HT-29 (cell line): ENCODE measurements at regions not wholly inside any gene's neighbourhood (a gene's known extent, or its start where the extent isn't known, plus 50 kb on each side); places are given as distances from the start of the nearest gene placed in this dataset.

Experiments
- DNase-seq: peaks from one replicate; pipeline ENCODE4 v3.0.0-alpha.2; 2015; ENCODE audit warnings: low spot score

DNA sequence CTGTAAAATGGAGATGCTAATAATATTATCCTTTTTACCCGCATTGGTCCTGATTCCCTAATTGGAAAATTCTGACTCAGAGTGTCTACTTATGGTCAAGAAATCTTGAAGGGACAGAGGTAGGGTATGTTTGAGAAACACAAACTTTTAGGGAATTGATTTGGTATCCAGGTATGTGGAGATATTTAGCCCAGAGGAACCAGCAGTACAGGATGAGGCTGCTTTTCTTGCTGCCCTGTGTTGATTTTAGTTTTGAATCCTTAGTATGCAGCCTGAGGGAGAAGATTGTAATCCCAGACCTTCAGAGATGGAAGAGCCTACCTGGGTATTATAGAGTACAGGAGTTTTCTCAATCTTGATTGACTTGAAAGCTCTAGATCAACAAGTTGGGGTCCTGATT is 569.1 kb downstream of the PDCD6IP start:
- no peak for DNase-seq

DNA sequence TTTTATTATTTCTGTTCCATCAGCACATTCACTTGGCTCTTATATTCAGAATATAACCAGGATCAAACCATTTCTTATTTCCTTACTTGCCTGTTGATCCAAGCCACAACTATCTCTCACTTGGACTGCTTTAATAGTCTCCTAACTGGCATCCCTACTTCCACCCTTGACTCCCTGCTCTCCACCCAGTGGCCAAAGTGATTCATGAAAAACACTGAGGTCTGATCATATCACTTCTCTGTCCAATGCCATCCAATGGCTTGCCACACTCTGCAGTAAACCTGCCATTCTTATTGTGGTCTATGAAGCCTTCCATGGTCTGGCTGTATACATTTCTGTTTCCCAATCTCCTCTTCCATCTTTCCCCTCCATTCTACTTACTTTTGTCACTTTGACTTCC is 576.1 kb downstream of the PDCD6IP start:
- no peak for DNase-seq

DNA sequence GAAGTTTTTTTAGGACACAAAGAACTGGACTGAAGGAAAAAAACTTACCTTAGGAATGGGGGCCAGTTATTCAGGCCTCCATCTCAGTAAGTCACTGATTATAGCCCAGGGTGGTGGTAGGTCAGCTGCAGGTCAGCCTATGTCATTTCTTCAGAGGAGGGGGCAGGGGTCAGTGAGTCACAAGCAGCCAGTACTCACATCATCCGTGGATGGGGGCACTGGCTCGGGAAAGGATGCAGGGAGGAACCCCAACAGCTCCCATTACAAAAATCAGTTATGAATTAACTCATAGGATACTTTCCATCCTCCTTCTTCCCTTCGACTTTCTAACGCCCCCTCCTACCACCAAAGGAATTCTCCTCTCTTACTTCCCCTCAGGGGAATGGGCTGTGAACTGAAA is 578.3 kb downstream of the PDCD6IP start:
- no peak for DNase-seq

DNA sequence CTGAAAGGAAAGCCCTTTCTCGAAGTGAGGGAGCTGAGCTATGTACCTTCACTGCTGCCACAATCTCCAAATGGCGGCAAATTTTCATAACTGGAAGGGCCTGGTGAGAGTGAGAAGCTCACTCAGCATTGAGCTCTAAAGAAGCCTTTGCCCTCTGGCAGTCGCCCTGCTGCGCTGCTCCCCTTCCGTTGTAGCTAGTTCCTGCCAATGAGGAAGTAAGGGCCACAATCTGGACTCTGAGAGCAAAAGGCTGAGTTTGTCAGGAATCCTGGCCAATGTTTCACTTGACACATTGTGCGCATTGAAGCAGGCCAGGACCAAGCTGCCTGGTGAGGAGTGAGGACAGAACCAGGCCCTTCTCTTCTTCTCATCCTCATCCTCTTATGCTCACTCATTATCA is 579.5 kb downstream of the PDCD6IP start:
- no peak for DNase-seq

DNA sequence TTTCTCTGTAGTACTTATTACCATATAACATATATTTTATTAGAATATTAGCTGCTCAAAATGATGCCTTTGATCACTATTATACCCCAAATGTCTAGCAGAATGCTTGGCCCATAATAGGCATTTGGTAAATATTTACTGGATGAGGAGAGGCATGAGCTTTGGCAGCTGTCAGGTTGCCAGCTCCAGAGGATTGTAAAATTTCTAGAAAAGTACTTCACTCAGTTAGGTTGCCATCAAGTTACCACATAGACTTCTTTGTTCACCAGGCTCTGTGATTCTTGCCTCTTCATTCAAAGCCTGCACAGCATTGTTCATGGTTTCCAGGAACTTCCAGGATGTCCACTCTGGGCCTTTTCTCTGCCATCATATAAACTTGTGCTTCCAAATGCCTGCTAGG is 582.8 kb downstream of the PDCD6IP start:
- DNase-seq, result no peak

DNA sequence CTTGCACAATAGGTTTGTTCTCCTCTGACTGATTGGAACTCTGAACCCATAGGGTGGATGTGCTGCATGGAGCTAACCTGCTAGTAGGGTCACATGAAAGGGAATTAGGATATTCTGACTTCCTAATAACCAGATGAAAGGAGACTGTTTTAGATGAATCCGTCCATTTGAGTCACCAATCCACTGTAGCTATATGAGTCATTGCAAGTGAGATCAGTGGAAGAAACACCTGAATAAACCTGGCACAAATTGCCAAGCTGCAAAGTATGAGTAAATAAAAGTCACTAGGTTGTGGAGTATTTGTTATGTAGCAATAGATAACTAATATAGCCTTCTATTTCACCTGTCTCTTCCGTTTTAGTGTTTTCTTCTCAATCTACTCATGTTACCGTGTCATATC is 584.4 kb downstream of the PDCD6IP start:
- no peak for DNase-seq

DNA sequence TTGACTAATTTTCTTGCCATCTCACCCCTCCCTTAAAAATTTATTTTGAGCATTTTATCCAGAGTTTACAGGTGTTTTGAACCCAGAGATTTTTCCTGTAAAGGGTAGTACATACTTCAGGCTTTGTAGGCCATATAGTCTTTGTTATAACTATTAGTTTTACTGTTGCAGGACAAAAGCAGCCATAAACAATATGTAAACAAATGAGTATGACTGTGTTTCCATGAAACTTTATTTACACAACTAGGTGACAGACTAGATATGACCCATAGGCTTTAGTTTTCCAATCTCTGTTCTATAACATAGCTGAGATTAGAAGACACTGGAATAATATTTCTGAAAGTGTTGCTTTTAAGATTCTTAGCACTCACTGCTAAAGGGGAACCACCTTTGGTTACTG is 587.9 kb downstream of the PDCD6IP start:
- no peak for DNase-seq

DNA sequence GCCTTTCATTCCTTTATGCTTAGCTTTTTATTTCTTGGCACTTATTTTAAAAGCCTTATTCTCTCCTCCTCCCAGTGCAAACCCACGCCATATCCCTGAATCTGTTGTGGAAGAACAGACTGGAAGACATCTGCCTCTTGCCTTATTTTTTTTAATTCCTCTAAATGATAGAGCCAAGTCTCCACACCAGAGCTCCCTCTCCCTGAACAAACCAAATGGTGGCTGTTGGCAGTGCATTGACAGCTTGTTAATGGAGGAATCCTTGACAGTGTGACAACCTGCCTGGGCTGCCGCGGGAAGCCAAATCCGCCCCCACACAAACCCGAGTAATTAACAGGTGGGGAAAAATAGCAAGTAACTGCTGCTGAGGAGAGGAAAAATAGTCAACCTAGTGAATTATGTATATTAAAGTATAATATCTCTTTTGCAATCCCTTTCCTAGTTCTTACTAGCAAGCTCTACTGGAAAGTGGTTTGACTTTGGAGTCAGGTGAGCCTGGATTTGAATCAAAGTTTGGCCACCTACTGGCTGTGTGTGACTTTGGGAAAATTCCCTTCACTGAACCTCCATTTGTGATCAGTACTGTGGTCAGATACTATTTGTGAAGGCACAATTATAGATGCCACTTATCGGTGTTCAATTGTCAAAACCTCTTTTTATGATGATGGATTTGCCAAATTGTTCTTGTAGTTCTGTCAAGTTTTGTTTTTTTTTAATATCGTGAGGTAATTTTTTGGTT is 589.6 kb downstream of the PDCD6IP start:
- peak; percentile 17 for DNase-seq

DNA sequence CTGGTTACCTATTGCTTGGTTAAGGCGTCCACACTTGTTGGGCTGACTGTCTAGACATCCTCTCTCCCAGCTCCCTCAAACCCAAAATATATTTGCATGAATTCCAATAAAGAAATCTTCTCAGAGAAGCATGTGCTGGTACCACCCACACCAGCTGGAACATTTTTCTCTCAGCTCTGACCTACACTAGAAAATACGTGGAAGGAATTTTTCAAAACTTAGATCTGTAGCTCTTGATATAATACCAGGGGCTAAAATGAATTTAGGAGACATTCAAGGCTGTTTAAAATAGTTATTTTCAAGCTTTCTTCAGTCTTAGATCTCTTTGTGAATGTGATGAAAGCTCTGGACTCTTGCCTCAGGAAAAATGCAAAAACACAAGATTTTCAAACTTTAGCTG is 590.4 kb downstream of the PDCD6IP start:
- no peak for DNase-seq

DNA sequence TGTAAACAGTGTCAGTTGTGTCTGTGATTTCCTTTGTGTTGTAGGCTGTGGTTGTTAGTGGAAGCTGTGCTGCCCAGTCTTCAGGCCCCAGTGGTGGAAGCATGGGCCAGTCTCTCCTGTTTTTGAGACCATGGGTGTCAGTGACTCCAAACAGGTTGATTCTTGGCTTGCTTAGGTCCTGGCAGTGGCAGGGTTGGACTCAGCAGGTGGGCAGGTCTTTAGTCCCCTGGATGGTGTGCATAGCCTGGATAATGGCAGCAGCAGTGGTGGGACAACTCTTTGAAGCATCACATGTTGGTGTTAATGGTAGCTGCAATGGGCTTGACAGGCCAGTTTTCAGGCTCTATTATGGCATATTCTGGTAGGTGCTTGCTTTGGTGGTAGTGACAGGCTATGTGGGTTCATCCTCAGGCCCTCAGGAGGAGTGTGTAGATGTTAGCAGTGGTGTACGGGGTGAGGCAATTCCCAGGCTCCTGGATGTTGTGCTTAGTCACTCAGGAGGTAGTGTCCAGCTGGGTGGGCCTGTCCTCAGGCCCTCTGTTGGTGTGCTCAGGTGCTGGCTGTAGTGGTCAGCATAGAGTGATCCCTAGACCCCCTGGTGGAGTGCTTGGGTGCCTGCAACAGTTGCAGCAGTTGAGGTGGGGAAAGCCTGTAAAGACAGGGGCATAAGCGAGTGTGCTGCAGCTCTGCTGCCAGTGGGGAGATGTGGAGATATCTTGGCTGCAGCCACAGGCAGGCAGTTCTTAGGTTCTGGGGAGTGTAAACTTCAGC is 596.7 kb downstream of the PDCD6IP start:
- no peak for DNase-seq

DNA sequence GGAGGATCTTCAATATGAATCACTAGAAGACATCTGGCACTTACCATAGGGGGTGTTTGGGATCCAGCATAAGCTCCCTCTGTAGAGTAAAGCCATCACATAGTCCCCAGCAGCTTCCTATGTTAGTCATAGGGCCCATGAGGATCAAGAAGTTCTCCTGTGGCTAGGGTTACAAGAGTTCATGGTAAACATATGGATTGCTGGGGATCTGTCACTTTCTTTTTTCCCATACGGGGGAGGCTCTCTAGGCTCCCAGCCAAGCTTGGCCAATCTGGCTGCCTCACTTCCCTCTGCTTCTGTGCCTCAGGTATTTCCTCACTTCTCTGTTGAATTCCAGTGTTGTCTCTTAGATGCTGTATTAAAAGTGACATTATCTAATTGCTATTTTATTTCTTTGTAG is 597.9 kb downstream of the PDCD6IP start:
- no peak for DNase-seq

DNA sequence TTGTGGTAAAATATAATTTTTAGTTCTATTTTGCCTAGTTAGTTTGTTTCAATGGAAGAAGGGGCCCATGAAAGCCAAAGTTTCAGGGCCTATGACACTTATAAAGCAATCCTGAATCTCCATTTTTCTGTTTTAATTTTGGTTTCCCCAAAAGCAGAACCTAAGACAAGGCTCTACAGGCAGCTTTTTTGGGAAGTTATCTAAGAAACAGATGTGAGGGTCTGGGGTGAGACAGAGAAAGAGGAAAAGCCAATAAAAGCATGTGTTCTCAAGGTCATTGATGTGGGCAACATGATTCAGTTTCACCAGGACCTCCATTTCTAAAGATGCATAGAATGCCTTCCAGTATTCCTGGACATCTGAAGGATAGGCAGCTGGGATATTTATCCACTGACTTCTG is 598.5 kb downstream of the PDCD6IP start:
- no peak for DNase-seq

DNA sequence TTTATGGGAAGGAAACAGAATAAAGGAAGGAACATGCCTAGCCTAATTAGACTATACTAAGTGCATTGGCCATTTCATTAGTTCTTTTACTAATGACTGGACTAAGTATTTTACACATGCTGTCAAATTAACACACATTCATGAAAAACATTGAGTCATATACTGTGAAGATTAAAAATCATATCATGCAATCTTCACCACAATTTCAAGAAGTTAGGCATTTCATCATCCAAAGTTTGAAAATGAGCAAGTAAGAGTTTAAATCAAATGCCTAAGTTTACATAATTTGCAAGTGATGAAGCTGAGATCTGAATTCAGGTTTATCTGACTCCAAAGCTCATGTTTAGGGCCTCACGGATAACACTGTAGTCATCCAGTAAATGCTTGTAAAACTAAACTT is 601.0 kb downstream of the PDCD6IP start:
- DNase-seq, result no peak

DNA sequence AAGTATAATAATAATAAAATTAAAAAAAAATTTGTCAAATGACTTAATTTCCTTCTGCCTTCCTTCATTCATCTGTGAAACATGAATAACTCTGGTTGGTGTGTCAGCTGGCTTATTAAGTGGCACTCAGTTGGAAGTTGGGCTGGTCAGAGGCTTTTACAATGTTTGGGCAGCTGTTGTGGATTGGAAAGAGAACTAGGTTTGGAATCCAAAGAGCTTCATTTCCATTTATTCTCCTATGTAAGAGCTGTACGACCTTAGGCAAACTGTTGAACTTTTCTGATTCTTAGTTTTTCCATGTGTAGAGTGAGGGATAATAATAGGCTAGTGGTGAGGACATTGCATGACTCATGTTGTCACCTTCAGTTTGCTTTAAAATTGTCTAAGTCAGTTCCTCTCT is 606.7 kb downstream of the PDCD6IP start:
- no peak for DNase-seq

DNA sequence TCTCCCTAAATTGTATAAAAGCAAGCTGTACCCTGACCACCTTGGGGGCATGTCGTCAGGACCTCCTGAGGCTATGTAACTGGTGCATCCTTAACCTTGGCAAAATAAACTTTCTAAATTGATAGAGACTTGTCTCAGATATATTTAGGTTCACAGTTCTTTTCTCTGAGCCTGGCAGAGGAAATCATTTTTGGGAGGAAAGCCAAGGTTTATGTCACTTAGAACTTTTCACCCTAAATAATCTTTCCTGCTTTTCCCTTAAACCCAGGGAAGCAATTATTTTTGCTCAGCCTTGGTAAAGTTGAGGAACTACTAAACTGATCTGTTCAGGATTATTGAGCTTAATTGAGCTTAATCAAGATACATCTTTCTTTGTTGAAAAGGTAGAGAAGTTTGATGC is 608.9 kb downstream of the PDCD6IP start:
- no peak for DNase-seq

DNA sequence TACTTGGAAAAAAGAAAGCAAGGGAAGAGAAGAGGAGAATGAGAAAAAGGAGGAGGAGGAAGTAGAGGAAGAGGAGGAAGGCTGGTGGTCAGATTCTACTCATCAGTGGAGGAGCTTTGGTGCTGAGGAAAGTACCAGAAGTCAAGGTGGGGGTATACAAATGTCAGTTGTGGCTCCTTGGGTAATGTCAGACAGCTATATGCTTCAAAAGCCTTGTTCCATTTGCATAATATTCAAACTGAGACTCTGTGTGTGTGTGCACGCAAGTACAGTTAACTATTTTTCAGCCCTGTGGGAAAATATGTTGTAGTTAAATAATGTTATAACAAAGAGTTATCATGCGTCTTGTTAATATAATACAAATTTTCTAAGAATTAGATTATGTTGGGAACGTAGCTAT is 609.7 kb downstream of the PDCD6IP start:
- DNase-seq, result no peak

DNA sequence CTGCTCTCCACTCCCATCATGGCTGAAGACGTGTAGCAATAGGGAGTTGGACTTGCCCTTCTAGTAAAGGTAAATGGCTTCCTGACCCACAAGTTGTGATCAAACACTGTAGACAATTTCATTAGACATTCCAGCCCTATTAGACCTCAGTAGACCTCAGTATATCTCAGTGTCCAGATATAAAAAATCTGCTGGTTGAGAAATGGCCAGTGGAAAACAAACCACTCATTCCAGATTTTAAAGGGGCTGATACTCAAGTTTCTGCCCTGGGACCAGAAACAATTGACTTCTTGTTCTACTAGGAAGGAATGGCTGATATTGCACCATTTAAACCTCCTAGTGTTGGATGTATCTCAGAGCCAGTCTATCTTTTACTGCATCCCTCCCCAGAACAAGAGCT is 613.2 kb downstream of the PDCD6IP start:
- DNase-seq, result no peak

DNA sequence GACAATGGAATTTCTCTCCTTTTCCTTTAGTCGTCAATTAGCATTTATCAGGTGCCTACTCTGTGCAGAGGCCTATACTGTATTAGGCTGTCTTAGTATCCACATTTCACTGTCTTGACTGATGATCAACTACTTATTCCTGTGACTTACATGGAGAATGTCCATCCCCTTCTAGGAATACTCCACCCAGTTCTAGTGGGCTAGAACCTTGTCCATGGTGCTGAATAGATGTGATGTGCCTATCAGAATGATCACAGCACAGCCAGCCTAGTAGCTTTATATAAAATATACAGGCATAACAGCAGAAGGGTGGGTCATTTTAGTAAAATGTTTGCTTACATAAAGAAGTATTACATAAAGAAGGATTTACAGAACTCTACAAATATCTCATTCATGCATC is 621.4 kb downstream of the PDCD6IP start:
- DNase-seq, result peak; percentile 9

DNA sequence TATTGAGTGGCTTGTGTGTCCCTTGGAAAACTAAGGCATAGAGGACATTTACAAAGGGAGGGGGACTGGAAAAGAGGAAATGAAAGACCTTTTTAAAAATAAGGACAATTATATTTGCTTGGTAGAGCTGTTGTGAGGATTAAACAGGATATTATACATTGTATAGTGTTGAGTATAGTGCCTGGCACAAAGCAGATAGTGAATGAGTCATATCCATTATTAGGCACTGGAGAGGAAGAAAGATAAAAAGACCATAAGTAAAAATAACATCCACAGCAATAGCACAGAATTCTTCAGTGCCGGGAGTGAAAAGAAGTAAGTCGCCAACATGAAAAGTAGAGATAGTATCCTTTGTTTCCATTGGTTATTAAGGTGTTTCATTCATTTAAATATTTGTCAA is 623.3 kb downstream of the PDCD6IP start:
- no peak for DNase-seq

DNA sequence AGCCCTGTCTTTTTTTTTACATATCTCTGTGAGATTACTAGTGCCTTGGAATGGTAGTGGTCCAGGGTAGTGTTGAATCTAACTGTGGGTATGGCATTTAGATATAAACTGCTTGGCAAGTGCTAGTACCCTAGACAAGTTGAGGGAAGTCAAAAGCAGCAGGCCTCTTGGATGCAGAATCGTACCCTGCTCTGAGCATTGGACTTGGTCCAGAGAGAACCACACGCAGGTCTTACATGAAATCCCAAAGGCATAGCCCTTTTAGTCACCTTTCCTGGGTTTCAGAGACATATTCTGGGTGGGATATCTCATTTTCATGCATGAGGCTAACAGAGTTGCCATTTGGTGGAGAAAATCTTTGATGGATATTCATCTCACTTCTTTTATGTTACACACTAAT is 641.4 kb downstream of the PDCD6IP start:
- no peak for DNase-seq

DNA sequence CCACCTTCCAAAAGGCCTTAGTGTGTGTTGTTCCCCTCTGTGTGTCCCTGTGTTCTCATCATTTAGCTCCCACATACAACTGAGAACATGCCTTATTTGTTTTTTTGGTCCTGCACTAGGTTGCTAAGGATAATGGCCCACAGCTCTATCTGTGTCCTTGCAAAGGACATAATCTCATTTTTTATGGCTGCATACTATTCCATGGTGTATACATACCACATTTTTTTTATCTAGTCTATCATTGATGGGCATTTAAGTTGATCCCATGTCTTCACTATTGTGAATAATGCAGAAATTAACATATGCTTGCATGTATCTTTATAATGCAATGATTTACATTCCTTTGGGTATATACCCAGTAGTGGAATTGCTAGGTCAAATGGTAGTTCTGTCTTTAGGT is 645.7 kb downstream of the PDCD6IP start:
- no peak for DNase-seq

DNA sequence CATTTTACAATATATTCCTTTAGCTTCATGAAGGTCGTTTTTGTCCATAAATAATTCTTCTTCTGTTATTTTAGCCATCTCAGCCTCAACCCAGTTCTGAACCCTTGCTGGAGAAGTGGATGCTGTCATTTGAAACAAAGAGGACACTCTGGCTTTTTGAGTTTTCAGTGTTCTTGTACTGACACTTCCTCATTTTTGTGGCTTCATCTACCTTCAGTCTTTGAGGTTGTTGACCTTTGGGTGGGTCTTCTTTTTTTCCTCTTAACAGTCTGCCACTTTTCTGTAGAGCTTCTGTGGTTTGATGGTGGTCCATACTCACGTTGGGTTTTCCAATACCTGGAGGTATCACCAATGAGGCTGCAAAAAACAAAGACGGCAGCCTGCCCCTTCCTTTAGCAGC is 650.9 kb downstream of the PDCD6IP start:
- DNase-seq, result no peak

DNA sequence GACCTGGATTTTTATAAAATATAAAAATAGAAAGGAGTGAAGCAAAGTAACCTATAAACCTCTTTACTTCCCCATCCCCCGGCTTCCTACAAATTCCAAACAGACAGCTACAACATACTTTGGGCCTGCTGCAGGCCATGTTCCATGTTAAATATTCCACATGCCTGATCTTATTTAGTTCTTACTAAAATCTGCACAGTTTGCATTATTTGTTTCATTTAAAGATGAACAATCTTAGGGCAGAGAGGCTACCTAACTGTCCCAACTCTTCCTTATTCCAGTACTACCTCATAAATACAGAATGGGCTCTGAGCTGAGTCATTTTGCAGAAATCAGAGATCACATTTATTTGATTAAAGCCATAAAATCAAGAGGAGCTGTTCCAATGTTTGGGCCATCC is 665.0 kb downstream of the PDCD6IP start:
- no peak for DNase-seq

DNA sequence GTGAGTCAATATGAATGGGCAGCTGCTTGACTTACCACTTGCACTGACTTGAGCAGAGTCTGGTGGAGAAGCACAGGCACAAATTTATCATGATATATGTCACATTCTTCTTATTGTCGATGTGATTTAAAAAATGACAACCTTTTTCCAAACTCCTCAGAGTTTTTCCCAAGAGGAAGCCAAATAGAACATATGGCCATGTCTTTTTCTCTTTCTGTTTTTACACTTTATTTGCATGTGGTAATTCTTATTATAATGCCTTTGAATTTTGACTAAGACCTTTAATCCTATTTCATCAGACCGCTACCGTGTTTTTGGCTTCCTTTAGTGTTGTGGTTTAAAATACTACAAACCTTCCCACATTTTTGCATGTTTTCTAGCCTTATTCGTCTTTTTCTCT is 666.2 kb downstream of the PDCD6IP start:
- no peak for DNase-seq
